Activated CD4-positive, alpha-beta memory T cell treated with anti-CD3 and anti-CD28 coated beads, Interleukin-2, amount 10 ng/mL, durations not matched to agents 7 days and 5 days (primary cell): ENCODE measurements at regions not wholly inside any gene's neighbourhood (a gene's known extent, or its start where the extent isn't known, plus 50 kb on each side); places are given as distances from the start of the nearest gene placed in this dataset.

Experiments used
- CTCF ChIA-PET: fragments of 350-600 bp; sonication (Branson Sonifier 250); formaldehyde crosslinking; loops from one replicate; lab custom pipeline; 2021; ENCODE audit warnings: antibody characterized with exemption, inconsistent platforms; lab: Charles Lee
- POLR2A ChIA-PET: fragments of 350-600 bp; sonication (Branson Sonifier 250); formaldehyde crosslinking; loops from one replicate; lab custom pipeline; 2021; ENCODE audit warnings: antibody characterized with exemption; lab: Charles Lee
- DNase-seq: peaks from one replicate; pipeline ENCODE4 v3.0.0-alpha.2; 2020
- H3K27ac Mint-ChIP-seq: one replicate; pipeline ENCODE4 v1.8.0; 2021; ENCODE audit warnings: mild to moderate bottlenecking, mixed read lengths
- H3K27me3 Mint-ChIP-seq: one replicate; pipeline ENCODE4 v1.8.0; 2021; ENCODE audit warnings: mixed read lengths
- H3K36me3 Mint-ChIP-seq: one replicate; pipeline ENCODE4 v1.8.0; 2021; ENCODE audit warnings: low read depth, mixed read lengths
- H3K4me1 Mint-ChIP-seq: one replicate; pipeline ENCODE4 v1.8.0; 2021; ENCODE audit warnings: mixed read lengths
- H3K4me3 Mint-ChIP-seq: one replicate; pipeline ENCODE4 v1.8.0; 2021; ENCODE audit warnings: mild to moderate bottlenecking, mixed read lengths
- H3K9me3 Mint-ChIP-seq: one replicate; pipeline ENCODE4 v1.8.0; 2021; ENCODE audit warnings: mixed read lengths

DNA sequence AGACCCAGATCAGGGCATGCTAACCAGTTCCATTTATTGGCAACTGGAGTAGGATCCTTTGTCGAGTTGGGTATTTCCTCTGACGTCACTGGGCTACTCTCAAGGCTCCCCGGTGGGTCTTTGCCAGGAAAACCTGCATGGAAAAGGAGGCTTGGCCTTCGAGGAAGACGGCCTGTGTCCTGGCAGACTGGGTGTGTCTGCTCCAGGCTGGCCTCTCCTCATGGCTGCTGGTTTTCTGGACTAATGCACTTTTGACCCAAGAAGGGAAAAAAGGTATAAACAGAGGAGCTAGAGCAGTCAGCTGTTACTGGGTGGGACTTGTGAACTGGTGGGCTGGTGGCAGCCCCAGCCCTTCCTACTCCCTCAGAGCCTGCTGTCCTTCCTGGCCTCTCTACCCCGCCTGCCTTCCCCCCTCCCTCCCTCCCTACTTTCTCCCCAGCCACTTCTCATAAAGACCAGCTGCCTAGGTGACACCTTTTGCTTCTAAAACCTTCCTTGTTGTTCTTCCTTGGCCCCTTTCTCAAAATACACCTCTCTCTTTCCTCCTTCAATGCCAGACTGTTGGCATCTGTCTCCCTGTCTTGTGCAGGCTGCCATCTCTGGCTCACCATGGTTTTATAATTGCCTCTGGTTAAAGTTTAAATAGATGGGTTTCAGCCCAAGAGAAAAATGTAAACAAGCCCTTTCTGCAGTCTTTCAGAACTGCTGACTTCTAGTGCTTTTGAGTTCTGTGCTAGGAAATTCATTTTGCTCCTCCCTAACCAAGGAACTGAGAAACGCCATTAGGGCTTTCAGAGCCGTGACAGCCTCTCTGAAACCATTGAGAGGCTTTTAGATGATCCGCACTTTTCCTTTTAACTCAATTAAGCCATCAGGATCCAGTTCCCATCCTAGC, 101.8 kb upstream of the MKLN1 start:
- CTCF ChIA-PET = no interaction called here

DNA sequence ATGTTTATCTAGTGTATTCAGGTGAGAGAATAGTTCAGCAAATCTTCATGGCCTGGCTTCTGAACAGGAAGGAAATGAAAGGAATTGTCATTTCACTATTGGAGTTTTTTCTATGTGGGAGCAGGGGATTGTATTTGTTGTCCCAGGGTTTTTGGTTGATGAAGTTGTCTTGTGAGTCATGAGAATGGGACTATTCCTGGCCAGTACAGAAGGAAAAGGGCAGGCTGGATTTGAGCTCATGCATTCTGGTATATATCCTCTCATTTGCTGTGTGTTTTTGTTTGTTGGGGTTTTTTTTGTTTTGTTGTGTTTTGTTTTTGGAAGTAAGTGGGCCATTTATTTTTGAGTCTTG, 101.2 kb upstream of the MKLN1 start:
- POLR2A ChIA-PET = interaction anchor here (0.9 kb wide), 1 partner anchor 9 kb away, joined by 3 read pairs; no protein-coding TSS in a partner anchor
- no peak overlapping the region for H3K4me3 Mint-ChIP-seq

More for the DNA sequence above, 101.8 kb upstream of the MKLN1 start:
- H3K4me3 Mint-ChIP-seq = no peak overlapping the region
- no peaks in the 10 kb centered on the region for H3K36me3 Mint-ChIP-seq
- H3K27ac Mint-ChIP-seq = peak overlapping the region; percentile 23
- H3K9me3 Mint-ChIP-seq = no peaks in the 10 kb centered on the region
- DNase-seq = no peak
- POLR2A ChIA-PET = interaction anchor here (0.9 kb wide), 1 partner anchor 10 kb away, joined by 3 read pairs; no protein-coding TSS in a partner anchor
- H3K4me1 Mint-ChIP-seq = peaks cover 25% of the 10 kb centered on the region
- H3K27me3 Mint-ChIP-seq = no peaks in the 10 kb centered on the region

DNA sequence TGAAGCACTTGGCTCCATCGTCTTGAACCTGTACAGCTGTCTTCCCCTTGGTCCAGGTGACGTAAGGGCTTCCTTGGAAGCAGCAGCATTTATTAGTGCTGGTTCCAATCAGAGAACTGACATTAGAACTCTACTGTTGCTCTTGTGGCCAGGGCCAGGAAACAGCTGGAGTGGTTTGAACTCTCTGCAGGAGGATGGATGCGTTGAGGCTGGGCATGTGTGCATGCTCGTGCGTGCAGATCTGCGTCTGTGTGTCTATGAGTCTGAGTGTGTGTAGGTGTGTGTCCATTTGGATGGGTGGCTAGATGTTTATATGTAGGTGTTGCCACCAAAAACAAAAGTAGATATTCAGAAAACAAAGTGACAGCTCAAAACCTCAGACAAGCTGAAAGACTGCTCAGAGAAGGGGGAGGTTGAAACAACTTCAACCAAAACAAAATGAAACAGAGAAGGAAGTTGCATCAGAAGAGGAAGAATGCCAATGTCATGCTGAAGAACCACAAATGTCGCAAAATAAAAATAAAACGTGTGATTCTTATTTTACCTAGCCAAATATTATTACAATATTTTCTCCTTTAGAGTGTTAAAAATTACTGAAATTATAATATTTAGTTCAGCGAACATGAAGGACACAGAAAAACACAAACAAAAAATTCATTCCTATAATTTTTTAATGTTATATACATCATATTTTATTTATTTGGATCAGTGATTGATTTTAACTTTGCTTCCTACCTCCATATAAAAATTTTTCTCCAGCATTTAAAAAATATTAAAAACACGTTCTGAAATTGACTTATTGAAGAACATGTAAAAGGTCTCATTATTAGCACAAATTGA, 96.1 kb upstream of the MKLN1 start:
- no peaks in the 10 kb centered on the region for H3K27me3 Mint-ChIP-seq
- ChIA-PET POLR2A (interaction anchor here (0.6 to 3.3 kb wide), 11 partner anchors 8 to 318 kb away, joined by 3 to 27 read pairs (median 3); partner anchors contain the start of gene MKLN1), CTCF (interaction anchor here (0.6 to 1.8 kb wide), 6 partner anchors 43 to 147 kb away, joined by 3 to 6 read pairs (median 4); no protein-coding TSS in a partner anchor)
- peak; percentile 77 for DNase-seq
- H3K36me3 Mint-ChIP-seq = peaks cover 5% of the 10 kb centered on the region
- peak overlapping the region; percentile 94 for H3K27ac Mint-ChIP-seq
- no peaks in the 10 kb centered on the region for H3K9me3 Mint-ChIP-seq
- peaks cover 63% of the 10 kb centered on the region for H3K4me1 Mint-ChIP-seq
- peak overlapping the region; percentile 73 for H3K4me3 Mint-ChIP-seq

More for the DNA sequence above, 101.2 kb upstream of the MKLN1 start:
- Mint-ChIP-seq H3K9me3 (no peaks in the 10 kb centered on the region), H3K36me3 (no peaks in the 10 kb centered on the region), H3K27ac (peak overlapping the region; percentile 23), H3K4me1 (peaks cover 30% of the 10 kb centered on the region), H3K27me3 (no peaks in the 10 kb centered on the region)
- DNase-seq = no peak
- CTCF ChIA-PET = no interaction called here

DNA sequence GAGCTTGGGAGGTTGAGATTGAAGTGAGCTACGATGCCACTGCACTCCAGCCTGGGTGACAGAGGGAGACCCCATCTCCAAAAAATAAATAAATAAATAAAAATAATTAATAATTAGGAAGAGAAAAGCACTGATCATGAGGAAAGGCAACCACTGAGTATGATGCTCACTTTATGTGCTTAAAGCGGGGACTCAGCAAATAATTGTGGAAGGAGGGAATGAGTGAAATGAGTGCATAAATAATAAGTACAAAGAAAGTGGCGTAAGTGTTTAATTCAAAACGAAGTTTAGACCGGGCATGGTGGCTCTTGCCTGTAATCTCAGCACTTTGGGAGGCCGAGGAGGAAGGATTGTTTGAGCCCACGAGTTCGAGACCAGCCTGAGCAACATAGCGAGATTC, 94.9 kb upstream of the MKLN1 start:
- H3K4me3 Mint-ChIP-seq = no peak overlapping the region
- H3K36me3 Mint-ChIP-seq = peaks cover 5% of the 10 kb centered on the region
- no peaks in the 10 kb centered on the region for H3K9me3 Mint-ChIP-seq
- H3K4me1 Mint-ChIP-seq = peaks cover 69% of the 10 kb centered on the region
- CTCF ChIA-PET = interaction anchor here (0.6 to 1.8 kb wide), 2 partner anchors 44 to 294 kb away, joined by 5 to 6 read pairs; no protein-coding TSS in a partner anchor
- peak overlapping the region; percentile 94 for H3K27ac Mint-ChIP-seq
- no peak for DNase-seq
- no peaks in the 10 kb centered on the region for H3K27me3 Mint-ChIP-seq
- POLR2A ChIA-PET = interaction anchor here (2.7 to 3.3 kb wide), 2 partner anchors 44 to 124 kb away, joined by 26 to 27 read pairs; no protein-coding TSS in a partner anchor

DNA sequence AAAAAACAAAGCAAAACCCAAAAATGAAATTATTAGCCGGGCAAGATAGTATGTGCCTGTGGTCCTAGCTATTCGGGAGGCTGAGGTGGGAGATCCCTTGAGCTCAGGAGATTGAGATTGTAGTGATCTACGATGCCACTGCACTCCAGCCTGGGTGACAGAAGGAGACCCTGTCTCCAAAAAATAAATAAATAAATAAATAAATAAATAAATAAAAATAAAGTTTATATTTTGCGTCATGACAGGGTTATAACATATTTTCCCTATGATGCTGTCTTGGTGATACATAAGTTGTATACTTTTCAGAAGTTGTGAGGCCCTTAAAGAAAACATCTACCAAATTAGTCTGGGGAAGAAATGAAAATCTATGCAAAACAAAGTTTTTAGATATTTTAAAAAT, 94.5 kb upstream of the MKLN1 start:
- POLR2A ChIA-PET = interaction anchor here (2.7 to 3.3 kb wide), 2 partner anchors 44 to 124 kb away, joined by 26 to 27 read pairs; no protein-coding TSS in a partner anchor
- no peak overlapping the region for H3K4me3 Mint-ChIP-seq
- no peak overlapping the region for H3K27ac Mint-ChIP-seq
- H3K27me3 Mint-ChIP-seq = no peaks in the 10 kb centered on the region
- no peaks in the 10 kb centered on the region for H3K9me3 Mint-ChIP-seq
- peaks cover 74% of the 10 kb centered on the region for H3K4me1 Mint-ChIP-seq
- no peak for DNase-seq
- CTCF ChIA-PET = no interaction called here
- H3K36me3 Mint-ChIP-seq = peaks cover 5% of the 10 kb centered on the region

DNA sequence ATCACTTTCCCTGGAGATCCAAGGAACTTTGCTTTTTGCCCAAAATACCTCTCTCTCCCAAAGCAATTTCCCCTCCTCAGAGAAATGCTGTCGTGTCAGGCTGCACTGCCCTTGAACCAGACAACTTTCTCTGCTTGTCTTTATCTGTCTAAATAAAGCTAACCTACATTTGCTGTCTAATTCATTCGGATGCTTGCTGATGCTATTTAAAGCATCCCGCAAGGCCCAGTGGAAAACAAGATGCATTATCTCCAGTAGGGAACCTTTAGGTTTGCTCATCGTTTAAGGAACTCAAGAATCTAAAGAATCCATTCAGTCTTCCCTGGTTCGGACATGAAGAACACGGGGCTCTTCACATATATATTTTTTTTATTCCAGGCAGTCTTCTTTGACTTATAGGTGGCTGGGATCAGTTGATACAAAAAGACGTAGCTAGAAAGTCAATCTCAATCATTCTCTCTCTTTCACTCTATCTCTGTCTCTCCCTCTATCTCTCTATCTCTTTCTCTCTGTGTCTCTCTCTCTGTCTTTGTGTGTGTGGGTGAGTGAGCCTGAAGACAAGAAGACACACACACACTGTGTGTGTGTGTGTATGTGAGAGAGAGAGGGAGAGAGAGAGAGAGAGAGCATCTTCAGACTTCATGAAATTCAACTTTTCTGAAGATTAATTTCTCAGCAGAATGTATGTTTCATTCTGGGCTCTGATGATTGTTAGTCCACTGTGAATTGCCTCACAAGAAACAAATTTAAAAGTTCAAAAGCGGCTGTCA, 92.8 kb upstream of the MKLN1 start:
- ChIA-PET POLR2A (interaction anchor here (0.8 to 6.1 kb wide), 10 partner anchors 8 to 267 kb away, joined by 3 to 71 read pairs (median 3); no protein-coding TSS in a partner anchor), CTCF (interaction anchor here (0.7 to 1.3 kb wide), 5 partner anchors 45 to 420 kb away, joined by 3 read pairs; no protein-coding TSS in a partner anchor)
- Mint-ChIP-seq H3K9me3 (no peaks in the 10 kb centered on the region), H3K4me1 (peaks cover 75% of the 10 kb centered on the region), H3K36me3 (peaks cover 5% of the 10 kb centered on the region), H3K4me3 (peak overlapping the region; percentile 23), H3K27ac (peak overlapping the region; percentile 84), H3K27me3 (no peaks in the 10 kb centered on the region)
- DNase-seq = no peak

DNA sequence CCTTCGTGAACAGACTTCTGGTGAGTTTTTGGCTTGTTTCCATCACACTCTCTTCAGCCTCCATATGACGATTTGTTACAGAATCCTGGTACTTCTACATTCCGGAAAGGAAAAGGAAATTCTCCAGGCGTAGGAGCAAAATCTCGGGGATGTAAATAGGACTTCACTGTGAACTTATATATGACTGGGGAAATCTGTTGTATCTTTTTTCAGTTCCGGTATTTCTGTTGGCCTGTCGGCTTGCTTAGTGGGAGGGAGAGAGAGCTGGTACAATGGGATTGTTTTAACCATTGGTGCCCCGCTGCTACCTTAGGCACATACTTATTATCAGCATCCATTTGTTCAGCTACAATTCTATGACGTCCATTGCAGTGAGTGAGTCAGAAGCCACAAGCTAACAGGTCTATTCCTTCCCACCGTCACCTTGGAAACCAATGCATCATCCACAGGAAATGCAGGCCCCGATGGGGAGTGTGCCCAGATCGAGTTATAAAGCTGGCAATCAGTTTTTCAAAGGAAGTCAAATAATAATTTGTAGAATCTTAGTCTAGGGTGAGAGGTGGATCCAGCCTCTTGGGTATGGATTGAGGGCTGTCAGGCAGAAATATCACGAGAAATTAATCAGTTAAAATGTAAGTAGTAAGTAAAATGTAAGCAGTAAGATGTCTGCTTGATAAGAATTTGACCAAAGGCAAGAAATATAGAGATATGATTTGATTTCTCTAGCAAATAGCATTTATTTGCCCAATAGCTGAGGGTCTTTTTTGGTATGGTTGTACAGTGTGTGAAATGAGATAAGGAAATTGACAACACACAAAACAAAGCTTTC, 92.0 kb upstream of the MKLN1 start:
- CTCF ChIA-PET = interaction anchor here (0.7 to 1.3 kb wide), 7 partner anchors 104 to 419 kb away, joined by 3 to 4 read pairs (median 3); no protein-coding TSS in a partner anchor

DNA sequence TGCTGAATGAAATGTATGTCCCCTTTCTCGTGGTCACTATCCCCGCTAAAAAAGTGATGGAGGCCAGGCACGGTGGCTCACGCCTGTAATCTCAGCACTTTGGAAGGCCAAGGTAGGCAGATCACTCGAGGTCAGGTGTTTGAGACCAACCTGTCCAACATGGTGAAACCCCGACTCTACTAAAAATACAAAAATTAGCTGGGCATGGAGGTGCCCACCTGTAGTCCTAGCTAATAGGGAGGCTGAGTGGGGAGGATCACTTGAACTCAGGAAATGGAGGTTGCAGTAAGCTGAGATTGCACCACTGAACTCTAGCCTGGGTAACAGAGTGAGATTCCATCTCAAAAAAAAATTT, 91.4 kb upstream of the MKLN1 start:
- no peaks in the 10 kb centered on the region for H3K9me3 Mint-ChIP-seq
- peaks cover 5% of the 10 kb centered on the region for H3K36me3 Mint-ChIP-seq
- POLR2A ChIA-PET = interaction anchor here (0.8 to 6.1 kb wide), 11 partner anchors 10 to 265 kb away, joined by 3 to 71 read pairs (median 3); no protein-coding TSS in a partner anchor
- H3K4me3 Mint-ChIP-seq = no peak overlapping the region
- peaks cover 64% of the 10 kb centered on the region for H3K4me1 Mint-ChIP-seq
- H3K27me3 Mint-ChIP-seq = no peaks in the 10 kb centered on the region
- CTCF ChIA-PET = interaction anchor here (0.7 to 1.3 kb wide), 8 partner anchors 8 to 418 kb away, joined by 3 to 4 read pairs (median 3); no protein-coding TSS in a partner anchor
- DNase-seq = no peak
- H3K27ac Mint-ChIP-seq = peak overlapping the region; percentile 84

More for the DNA sequence above, 92.0 kb upstream of the MKLN1 start:
- Mint-ChIP-seq H3K27ac (peak overlapping the region; percentile 84), H3K4me3 (peak overlapping the region; percentile 23), H3K36me3 (peaks cover 5% of the 10 kb centered on the region), H3K27me3 (no peaks in the 10 kb centered on the region), H3K9me3 (no peaks in the 10 kb centered on the region), H3K4me1 (peaks cover 68% of the 10 kb centered on the region)
- POLR2A ChIA-PET = interaction anchor here (0.8 to 6.1 kb wide), 12 partner anchors 9 to 266 kb away, joined by 3 to 71 read pairs (median 3); no protein-coding TSS in a partner anchor
- peak; percentile 86 for DNase-seq

DNA sequence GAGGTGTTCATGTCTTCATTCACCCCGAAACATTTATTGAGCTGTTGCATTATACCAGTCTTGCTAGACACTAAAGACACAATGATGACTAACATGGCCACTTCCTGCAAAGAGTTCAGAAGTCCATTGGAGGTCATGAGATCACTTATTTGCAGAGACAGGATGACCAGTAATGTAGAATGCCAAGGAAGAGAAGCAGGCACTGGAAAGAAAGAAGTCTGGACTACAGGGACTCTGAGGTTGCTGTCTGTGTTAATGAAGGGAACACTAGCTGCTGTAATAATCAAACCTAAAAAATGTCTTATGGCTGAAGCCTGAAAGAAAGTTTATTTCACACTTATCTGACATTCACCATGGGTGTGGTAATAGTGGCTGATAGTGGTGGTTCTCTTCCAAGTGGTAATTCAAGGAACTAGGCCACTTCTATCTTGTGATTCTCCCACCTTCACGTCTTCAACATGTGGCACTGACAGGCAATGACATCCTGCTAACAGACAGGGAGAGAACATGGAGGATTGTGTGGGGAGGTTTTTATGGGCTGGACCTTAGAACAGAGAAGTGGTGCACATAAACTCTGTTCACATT, 89.2 kb upstream of the MKLN1 start:
- Mint-ChIP-seq H3K4me1 (peaks cover 48% of the 10 kb centered on the region), H3K27me3 (no peaks in the 10 kb centered on the region), H3K36me3 (peaks cover 5% of the 10 kb centered on the region), H3K4me3 (no peak overlapping the region), H3K27ac (peak overlapping the region; percentile 32), H3K9me3 (no peaks in the 10 kb centered on the region)
- CTCF ChIA-PET = interaction anchor here (0.9 to 1.0 kb wide), 2 partner anchors 169 to 1168 kb away, joined by 3 read pairs; partner anchors contain the start of gene KLHDC10
- POLR2A ChIA-PET = interaction anchor here (1.0 to 6.1 kb wide), 5 partner anchors 9 to 131 kb away, joined by 3 to 71 read pairs (median 10); no protein-coding TSS in a partner anchor
- no peak for DNase-seq

DNA sequence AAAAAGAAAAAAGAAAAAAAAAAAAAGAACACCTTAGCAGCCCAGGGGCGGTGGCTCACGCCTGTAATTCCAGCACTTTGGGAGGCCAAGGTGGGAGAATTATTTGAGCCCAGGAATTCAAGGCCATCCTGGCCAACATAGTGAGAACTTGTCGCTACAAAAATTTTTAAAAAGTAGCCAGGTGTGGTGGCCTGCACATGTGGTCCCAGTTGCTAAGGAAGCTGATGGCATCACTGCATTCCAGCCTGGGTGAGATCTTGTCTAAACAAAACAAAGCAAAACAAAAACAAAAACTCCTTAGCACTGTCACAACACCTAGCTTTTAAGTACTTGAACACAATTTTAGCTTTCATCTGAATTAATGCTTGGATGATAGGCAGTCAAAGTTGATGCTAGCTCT, 86.3 kb upstream of the MKLN1 start:
- no peaks in the 10 kb centered on the region for H3K27me3 Mint-ChIP-seq
- ChIA-PET POLR2A (no interaction called here), CTCF (no interaction called here)
- no peaks in the 10 kb centered on the region for H3K9me3 Mint-ChIP-seq
- H3K27ac Mint-ChIP-seq = no peak overlapping the region
- DNase-seq = no peak
- H3K4me3 Mint-ChIP-seq = no peak overlapping the region
- peaks cover 24% of the 10 kb centered on the region for H3K4me1 Mint-ChIP-seq
- H3K36me3 Mint-ChIP-seq = no peaks in the 10 kb centered on the region
